OCI-LY1 (cell line): ENCODE measurements at regions not wholly inside any gene's neighbourhood (a gene's known extent, or its start where the extent isn't known, plus 50 kb on each side); places are given as distances from the start of the nearest gene placed in this dataset.

Experiments
- H2AFZ ChIP-seq: fragments of 200-600 bp; sonication (generic), shearing (Covaris generic); 2 replicates; pipeline ENCODE4 v1.6.0; 2014; ENCODE audit warnings: antibody characterized with exemption, mild to moderate bottlenecking, low read length
- H3F3A ChIP-seq: fragments of 200-600 bp; sonication (generic), shearing (Covaris generic); 2 replicates; pipeline ENCODE4 v1.6.0; 2014; ENCODE audit warnings: mild to moderate bottlenecking, antibody characterized with exemption, low read length, moderate library complexity; ENCODE audit not compliant: insufficient read depth
- H3K27ac ChIP-seq: fragments of 200-600 bp; sonication (generic); 2 replicates; pipeline ENCODE4 v1.5.1; 2014; ENCODE audit warnings: low read length, mixed run types, mild to moderate bottlenecking, low read depth; ENCODE audit not compliant: poor library complexity, severe bottlenecking
- H3K27me3 ChIP-seq: fragments of 200-600 bp; sonication (generic); 2 replicates; pipeline ENCODE4 v1.6.0; 2014; ENCODE audit warnings: antibody characterized with exemption, mild to moderate bottlenecking, low read length, moderate library complexity; ENCODE audit not compliant: insufficient read depth
- H3K36me3 ChIP-seq: fragments of 200-600 bp; sonication (generic); 2 replicates; pipeline ENCODE4 v1.6.1; 2014; ENCODE audit warnings: mild to moderate bottlenecking, antibody characterized with exemption, low read length, moderate library complexity, mixed read lengths; ENCODE audit not compliant: insufficient read depth
- H3K4me1 ChIP-seq: fragments of 200-600 bp; sonication (generic); 2 replicates; pipeline ENCODE4 v1.5.1; 2014; ENCODE audit warnings: mild to moderate bottlenecking, low read length, moderate library complexity; ENCODE audit not compliant: insufficient read depth, severe bottlenecking
- H3K4me2 ChIP-seq: fragments of 200-600 bp; sonication (generic), shearing (Covaris generic); 2 replicates; pipeline ENCODE4 v1.6.1; 2014; ENCODE audit warnings: low read length
- H3K4me3 ChIP-seq: fragments of 200-600 bp; sonication (generic); 2 replicates; pipeline ENCODE4 v1.5.1; 2014; ENCODE audit warnings: low read length, low read depth, mild to moderate bottlenecking, mixed read lengths; ENCODE audit not compliant: poor library complexity, severe bottlenecking
- H3K79me2 ChIP-seq: fragments of 200-600 bp; shearing (Covaris generic); 2 replicates; pipeline ENCODE4 v1.6.1; 2016; ENCODE audit warnings: mixed run types, low read length, mixed read lengths; ENCODE audit not compliant: insufficient read depth
- H3K9ac ChIP-seq: fragments of 200-600 bp; sonication (generic), shearing (Covaris generic); 2 replicates; pipeline ENCODE4 v1.6.1; 2014; ENCODE audit warnings: mild to moderate bottlenecking, low read length, mixed read lengths
- H3K9me2 ChIP-seq: fragments of 200-600 bp; sonication (generic), shearing (Covaris generic); 2 replicates; pipeline ENCODE4 v1.6.1; 2014; ENCODE audit warnings: low read depth, mild to moderate bottlenecking, low read length, mixed read lengths
- H3K9me3 ChIP-seq: fragments of 200-600 bp; shearing (Covaris generic); 2 replicates; pipeline ENCODE4 v1.6.1; 2014; ENCODE audit warnings: low read length, mixed read lengths
- H4K20me1 ChIP-seq: fragments of 200-600 bp; sonication (generic), shearing (Covaris generic); 2 replicates; pipeline ENCODE4 v1.6.0; 2016; ENCODE audit warnings: mild to moderate bottlenecking, low read length; ENCODE audit not compliant: insufficient read depth
- EZH2 ChIP-seq: fragments of 200-600 bp; sonication (generic), shearing (Covaris generic); IDR thresholded peaks from 2 replicates; pipeline ENCODE4 v1.8.0; 2017; ENCODE audit warnings: borderline replicate concordance, mixed run types, mild to moderate bottlenecking, antibody characterized with exemption, low read length, moderate library complexity, mixed read lengths
- TF ChIP-seq, protein P1 (sequence below): fragments of 200-600 bp; sonication (generic), shearing (Covaris generic); IDR thresholded peaks from 2 replicates; pipeline ENCODE4 v1.5.1; 2017; ENCODE audit warnings: mild to moderate bottlenecking, antibody characterized with exemption, low read length, moderate library complexity, mixed read lengths

DNA sequence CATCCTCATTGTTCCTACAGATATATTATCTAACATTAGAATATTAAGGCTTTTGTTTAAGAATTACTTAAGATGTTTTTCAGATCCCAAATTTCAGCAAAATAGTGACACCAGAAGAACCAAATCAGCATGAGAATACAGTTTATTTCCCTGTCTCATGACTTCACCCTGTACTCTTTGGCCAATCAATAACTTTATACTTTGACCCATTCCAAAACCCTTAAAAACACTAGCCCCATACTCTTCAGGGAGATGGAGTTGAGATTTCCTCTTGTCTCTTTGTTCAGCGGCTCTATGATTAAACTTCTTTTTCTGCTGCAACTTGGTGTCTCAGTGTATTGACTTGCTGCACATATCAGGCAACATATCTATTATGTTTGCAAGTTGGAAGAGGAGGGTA is 207.7 kb downstream of the ZBBX start:
- Histone ChIP-seq H3K27me3 (no peaks in the 10 kb centered on the region), H3K4me1 (no peaks in the 10 kb centered on the region), H3K79me2 (no peaks in the 10 kb centered on the region), H3K9me3 (no peaks in the 10 kb centered on the region), H3K4me2 (no peak overlapping the region), H4K20me1 (no peaks in the 10 kb centered on the region), H2AFZ (no peak overlapping the region), H3K4me3 (no peak overlapping the region), H3K36me3 (no peaks in the 10 kb centered on the region), H3K9me2 (no peaks in the 10 kb centered on the region), H3K27ac (no peak overlapping the region), H3F3A (no peaks in the 10 kb centered on the region; the same call in 1 of the 2 replicates), H3K9ac (no peak overlapping the region)
- TF ChIP-seq EZH2 = no peak
- TF ChIP-seq, protein P1, sequence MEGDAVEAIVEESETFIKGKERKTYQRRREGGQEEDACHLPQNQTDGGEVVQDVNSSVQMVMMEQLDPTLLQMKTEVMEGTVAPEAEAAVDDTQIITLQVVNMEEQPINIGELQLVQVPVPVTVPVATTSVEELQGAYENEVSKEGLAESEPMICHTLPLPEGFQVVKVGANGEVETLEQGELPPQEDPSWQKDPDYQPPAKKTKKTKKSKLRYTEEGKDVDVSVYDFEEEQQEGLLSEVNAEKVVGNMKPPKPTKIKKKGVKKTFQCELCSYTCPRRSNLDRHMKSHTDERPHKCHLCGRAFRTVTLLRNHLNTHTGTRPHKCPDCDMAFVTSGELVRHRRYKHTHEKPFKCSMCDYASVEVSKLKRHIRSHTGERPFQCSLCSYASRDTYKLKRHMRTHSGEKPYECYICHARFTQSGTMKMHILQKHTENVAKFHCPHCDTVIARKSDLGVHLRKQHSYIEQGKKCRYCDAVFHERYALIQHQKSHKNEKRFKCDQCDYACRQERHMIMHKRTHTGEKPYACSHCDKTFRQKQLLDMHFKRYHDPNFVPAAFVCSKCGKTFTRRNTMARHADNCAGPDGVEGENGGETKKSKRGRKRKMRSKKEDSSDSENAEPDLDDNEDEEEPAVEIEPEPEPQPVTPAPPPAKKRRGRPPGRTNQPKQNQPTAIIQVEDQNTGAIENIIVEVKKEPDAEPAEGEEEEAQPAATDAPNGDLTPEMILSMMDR = no peak

DNA sequence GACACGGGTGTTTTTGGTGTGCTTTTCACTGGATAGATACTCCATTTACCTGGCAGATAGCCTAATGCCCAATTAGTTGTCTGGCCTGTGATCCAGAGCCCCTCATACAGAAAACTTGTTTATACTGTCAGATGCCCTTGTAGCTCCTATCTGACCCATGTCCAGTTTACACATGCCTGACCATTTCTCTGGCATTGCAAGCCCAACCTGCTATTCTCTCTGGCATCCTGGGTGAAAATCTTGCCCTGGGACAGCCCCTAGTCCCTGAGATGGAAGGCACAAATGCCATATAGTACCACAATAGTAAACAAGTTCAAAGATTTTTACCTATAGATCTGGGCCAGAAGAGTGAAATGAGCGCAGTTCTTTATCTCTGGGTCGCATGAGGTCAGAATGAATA is 212.6 kb downstream of the ZBBX start:
- Histone ChIP-seq H2AFZ (no peak overlapping the region), H3K79me2 (no peaks in the 10 kb centered on the region; the same call in 1 of the 2 replicates), H3K4me3 (no peak overlapping the region), H3K36me3 (no peaks in the 10 kb centered on the region), H3K9me3 (no peaks in the 10 kb centered on the region), H3K4me1 (no peaks in the 10 kb centered on the region), H3K9me2 (no peaks in the 10 kb centered on the region), H3K4me2 (no peak overlapping the region), H3K27me3 (no peaks in the 10 kb centered on the region), H4K20me1 (no peaks in the 10 kb centered on the region), H3K27ac (no peak overlapping the region), H3K9ac (no peak overlapping the region), H3F3A (no peaks in the 10 kb centered on the region)
- TF ChIP-seq, protein P1 = no peak
- TF ChIP-seq EZH2 = no peak

DNA sequence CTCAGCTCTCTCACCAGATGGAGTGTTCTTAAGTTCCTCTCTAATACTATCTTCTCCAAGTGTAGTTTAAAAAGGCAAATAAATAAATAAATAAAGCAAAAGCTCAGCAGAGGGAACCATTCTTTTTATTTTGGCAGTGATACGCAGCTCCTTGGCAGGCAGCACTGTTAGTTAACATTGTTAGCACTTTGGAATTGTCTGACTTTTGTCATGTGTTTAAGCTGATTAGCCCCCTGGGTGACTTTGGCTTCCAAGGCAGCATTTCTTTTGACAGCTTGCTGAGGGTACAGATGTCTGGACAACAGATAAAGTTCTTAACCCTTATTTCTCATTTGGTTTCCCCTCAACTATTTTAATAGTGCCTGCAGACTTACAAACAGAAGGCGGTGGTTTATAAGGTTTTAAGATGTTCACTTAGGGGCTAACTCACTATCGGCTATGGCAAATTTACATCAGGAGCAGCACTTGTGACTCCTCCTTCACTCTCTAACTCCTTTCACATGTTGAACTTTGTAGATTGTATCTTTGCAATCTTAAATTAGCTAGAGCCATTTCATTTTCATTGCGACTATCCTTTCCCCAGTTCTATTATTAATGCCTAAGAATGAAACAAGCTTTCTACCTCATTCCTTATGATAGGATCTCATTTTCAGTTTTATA is 213.4 kb downstream of the ZBBX start:
- H3K4me2 ChIP-seq = no peak overlapping the region
- no peak overlapping the region for H2AFZ ChIP-seq
- H3K4me3 ChIP-seq = no peak overlapping the region
- no peaks in the 10 kb centered on the region for H3K4me1 ChIP-seq
- H3F3A ChIP-seq = no peaks in the 10 kb centered on the region
- TF ChIP-seq EZH2 = no peak
- TF ChIP-seq, protein P1 = no peak
- no peak overlapping the region for H3K9ac ChIP-seq
- H3K36me3 ChIP-seq = no peaks in the 10 kb centered on the region
- H3K27me3 ChIP-seq = no peaks in the 10 kb centered on the region
- no peak overlapping the region for H3K27ac ChIP-seq
- no peaks in the 10 kb centered on the region for H4K20me1 ChIP-seq
- no peaks in the 10 kb centered on the region for H3K9me3 ChIP-seq
- H3K9me2 ChIP-seq = no peaks in the 10 kb centered on the region
- no peaks in the 10 kb centered on the region; the same call in 1 of the 2 replicates for H3K79me2 ChIP-seq
